ENCODE measurements at regions not wholly inside any gene's neighbourhood (a gene's known extent, or its start where the extent isn't known, plus 50 kb on each side); places are given as distances from the start of the nearest gene placed in this dataset.

DNA sequence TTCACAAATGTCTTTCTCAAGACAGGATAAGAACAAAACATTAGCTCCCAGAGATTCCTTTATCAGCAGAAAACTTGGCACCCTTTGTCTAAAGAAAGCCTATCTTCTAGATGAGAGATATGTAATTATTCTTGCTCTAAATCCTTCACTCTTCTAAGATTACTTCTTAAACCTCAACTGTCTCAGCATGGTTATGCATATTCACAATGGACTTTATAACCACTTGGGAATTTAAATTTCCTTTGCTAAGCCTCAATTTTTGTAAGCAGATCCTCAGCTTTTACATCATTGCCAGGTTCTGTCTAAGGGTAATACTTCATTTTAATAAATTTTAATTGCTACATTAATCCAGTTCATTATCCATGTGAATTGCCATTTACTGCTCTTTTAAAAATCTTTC is 433.6 kb upstream of the DDI1 start (continued):
- TF ChIP-seq REL (CRISPR knock-in tag; conservative IDR thresholded peaks at IDR 0.05) (no peak), ZNF75D (CRISPR knock-in tag; IDR thresholded peaks at IDR 0.05; ENCODE audit: borderline replicate concordance) (no peak), NFIB (CRISPR knock-in tag; IDR thresholded peaks at IDR 0.05; ENCODE audit: borderline replicate concordance) (no peak), ZNF326 (CRISPR knock-in tag; IDR thresholded peaks at IDR 0.05; ENCODE audit: borderline replicate concordance) (no peak), SIN3B (IDR thresholded peaks at IDR 0.05; ENCODE audit: low read length) (no peak), ZNF761 (CRISPR knock-in tag; conservative IDR thresholded peaks at IDR 0.05) (no peak)
- TF ChIP-seq, protein P1, sequence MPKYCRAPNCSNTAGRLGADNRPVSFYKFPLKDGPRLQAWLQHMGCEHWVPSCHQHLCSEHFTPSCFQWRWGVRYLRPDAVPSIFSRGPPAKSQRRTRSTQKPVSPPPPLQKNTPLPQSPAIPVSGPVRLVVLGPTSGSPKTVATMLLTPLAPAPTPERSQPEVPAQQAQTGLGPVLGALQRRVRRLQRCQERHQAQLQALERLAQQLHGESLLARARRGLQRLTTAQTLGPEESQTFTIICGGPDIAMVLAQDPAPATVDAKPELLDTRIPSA (CRISPR knock-in tag; IDR thresholded peaks at IDR 0.05; ENCODE audit: borderline replicate concordance) = no peak
- TF ChIP-seq, protein P2, sequence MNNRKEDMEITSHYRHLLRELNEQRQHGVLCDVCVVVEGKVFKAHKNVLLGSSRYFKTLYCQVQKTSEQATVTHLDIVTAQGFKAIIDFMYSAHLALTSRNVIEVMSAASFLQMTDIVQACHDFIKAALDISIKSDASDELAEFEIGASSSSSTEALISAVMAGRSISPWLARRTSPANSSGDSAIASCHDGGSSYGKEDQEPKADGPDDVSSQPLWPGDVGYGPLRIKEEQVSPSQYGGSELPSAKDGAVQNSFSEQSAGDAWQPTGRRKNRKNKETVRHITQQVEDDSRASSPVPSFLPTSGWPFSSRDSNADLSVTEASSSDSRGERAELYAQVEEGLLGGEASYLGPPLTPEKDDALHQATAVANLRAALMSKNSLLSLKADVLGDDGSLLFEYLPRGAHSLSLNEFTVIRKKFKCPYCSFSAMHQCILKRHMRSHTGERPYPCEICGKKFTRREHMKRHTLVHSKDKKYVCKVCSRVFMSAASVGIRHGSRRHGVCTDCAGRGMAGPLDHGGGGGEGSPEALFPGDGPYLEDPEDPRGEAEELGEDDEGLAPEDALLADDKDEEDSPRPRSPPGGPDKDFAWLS (CRISPR knock-in tag; IDR thresholded peaks at IDR 0.05; ENCODE audit: borderline replicate concordance) = no peak

DNA sequence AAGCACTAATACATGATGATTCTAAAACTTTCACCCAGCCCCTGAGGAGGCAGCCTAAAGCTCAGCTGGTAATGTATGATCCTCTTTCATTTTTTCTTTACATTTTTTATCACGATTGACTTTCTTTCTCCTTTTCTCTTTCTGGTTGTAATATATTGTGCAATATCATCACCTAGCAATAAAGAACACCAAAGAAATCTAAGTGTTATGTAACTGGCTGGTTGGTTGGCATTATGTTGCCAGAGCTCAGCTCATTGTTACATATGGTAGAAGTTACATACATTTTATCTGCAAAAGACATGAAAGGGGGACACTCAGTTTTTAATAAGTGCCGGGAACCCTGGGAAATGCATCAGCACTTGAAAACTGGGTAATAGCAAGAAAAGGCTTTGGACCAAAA is 432.1 kb upstream of the DDI1 start:
- no peak overlapping the region for H2AFZ ChIP-seq (ENCODE audit: low read length)
- no peak for DNase-seq (ENCODE audit: low spot score)
- no peaks in the 10 kb centered on the region for H3K9me3 ChIP-seq (ENCODE audit: low read length)
- H3K27me3 ChIP-seq (ENCODE audit: control insufficient read depth in 1 of 2, insufficient read depth in 2 of 2, low read length in 2 of 2) = no peaks in the 10 kb centered on the region
- ATAC-seq = no peak
- 0% methylated on average over 2 of the region's 2 CpGs for WGBS (ENCODE audit: low lambda C conversion rate)
- H4K20me1 ChIP-seq (ENCODE audit: insufficient read depth, low read length) = no peaks in the 10 kb centered on the region
- BruUV-seq (replicated peaks) = no TSS peak
- H3K27ac ChIP-seq (ENCODE audit: extremely low read length, insufficient read depth, low read length) = no peak overlapping the region
- POLR2A ChIA-PET = no interaction called here
- H3K4me2 ChIP-seq (ENCODE audit: low read depth, low read length) = no peak overlapping the region
- no peaks in the 10 kb centered on the region for H3K79me2 ChIP-seq (ENCODE audit: insufficient read depth, low read length)
- no peaks in the 10 kb centered on the region for H3K4me1 ChIP-seq (ENCODE audit: insufficient read depth, low read length)
- CTCF ChIA-PET (ENCODE audit: low intra/inter-chr PET ratio, low total read pairs) = no interaction called here
- no peaks in the 10 kb centered on the region for H3K36me3 ChIP-seq (replicated peaks in 1 of 2; ENCODE audit: control insufficient read depth in 1 of 2, insufficient read depth in 2 of 2, low read length in 2 of 2)
- in situ Hi-C loops (cut with HindIII; ENCODE audit: extremely low pct_ligation_motif_present, low pct_unique_long_range_greater_than_20kb) (no loop called here), intact Hi-C loops (cut with micrococcal nuclease; ENCODE audit: unreplicated experiment) (loop anchor here (5.0 kb wide), 1 partner anchor 497 kb away; the partner anchor contains the start of gene DYNC2H1)
- no peak for TF ChIP-seq PPARG (CRISPR knock-in tag; conservative IDR thresholded peaks at IDR 0.05)
- no peak for TF ChIP-seq EED (CRISPR knock-in tag; IDR thresholded peaks at IDR 0.05)
- TF ChIP-seq CEBPB (IDR thresholded peaks at IDR 0.05; ENCODE audit: borderline replicate concordance, low read depth, low read length) = peak; percentile 74; the same call in 1 of the 2 replicates
- no peak overlapping the region for H3K4me3 ChIP-seq (replicated peaks in 1 of 3; ENCODE audit: insufficient read depth in 1 of 3, low read depth in 2 of 3, low read length in 3 of 3)
- no peak overlapping the region for H3K9ac ChIP-seq (ENCODE audit: insufficient read depth, low read depth, low read length)
- FAIRE-seq = no peak

All from HepG2 (cell line).